ENCODE measurements at regions not wholly inside any gene's neighbourhood (a gene's known extent, or its start where the extent isn't known, plus 50 kb on each side); places are given as distances from the start of the nearest gene placed in this dataset.

DNA sequence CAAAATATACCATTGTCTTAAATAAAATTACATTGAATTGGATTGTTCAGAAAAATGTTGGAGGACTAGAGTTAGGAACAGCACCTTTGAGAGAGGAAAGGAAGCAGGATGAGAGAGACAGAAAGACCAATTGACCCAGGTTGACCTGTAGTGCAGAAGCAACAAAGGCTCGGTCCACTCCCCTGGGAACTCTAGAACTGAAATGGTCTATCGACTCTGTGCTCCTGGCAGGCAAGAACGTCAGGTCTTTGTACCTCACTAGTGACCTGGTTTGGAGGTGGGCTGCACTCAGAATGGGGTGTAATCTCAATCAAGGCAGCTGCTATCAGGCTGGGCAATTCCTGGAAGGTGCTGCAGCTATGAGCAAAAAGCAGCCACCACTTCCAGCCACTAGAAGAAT is 110.8 kb downstream of the FAM174A start (continued):
- TF ChIP-seq SAP30 (IDR thresholded peaks at IDR 0.05; ENCODE audit: insufficient read depth, insufficient replicate concordance, low read length), result no peak
- no peak for TF ChIP-seq GABPA (IDR thresholded peaks at IDR 0.05; ENCODE audit: borderline replicate concordance, insufficient read depth, low read length)
- TF ChIP-seq SP2 (IDR thresholded peaks at IDR 0.05; ENCODE audit: low read length), result no peak
- no peak for TF ChIP-seq CHD2 (IDR thresholded peaks at IDR 0.05; ENCODE audit: low read length)

All from H1 (cell line).